H54 (cell line): ENCODE measurements at regions not wholly inside any gene's neighbourhood (a gene's known extent, or its start where the extent isn't known, plus 50 kb on each side); places are given as distances from the start of the nearest gene placed in this dataset.

Source experiments
- DNase-seq: peaks from one replicate; pipeline ENCODE4 v3.0.0; 2011; ENCODE audit warnings: low spot score, mixed read lengths; ENCODE audit not compliant: insufficient read length
- FAIRE-seq: peaks from 3 replicates; lab custom pipeline; 2011; peaks lifted over from hg19 to GRCh38; lab: Jason Lieb, UNC
- POLR2A ChIP-seq: IDR thresholded peaks from 2 replicates; pipeline ENCODE4 v1.6.1; 2011; ENCODE audit warnings: low read depth, mild to moderate bottlenecking, low read length

DNA sequence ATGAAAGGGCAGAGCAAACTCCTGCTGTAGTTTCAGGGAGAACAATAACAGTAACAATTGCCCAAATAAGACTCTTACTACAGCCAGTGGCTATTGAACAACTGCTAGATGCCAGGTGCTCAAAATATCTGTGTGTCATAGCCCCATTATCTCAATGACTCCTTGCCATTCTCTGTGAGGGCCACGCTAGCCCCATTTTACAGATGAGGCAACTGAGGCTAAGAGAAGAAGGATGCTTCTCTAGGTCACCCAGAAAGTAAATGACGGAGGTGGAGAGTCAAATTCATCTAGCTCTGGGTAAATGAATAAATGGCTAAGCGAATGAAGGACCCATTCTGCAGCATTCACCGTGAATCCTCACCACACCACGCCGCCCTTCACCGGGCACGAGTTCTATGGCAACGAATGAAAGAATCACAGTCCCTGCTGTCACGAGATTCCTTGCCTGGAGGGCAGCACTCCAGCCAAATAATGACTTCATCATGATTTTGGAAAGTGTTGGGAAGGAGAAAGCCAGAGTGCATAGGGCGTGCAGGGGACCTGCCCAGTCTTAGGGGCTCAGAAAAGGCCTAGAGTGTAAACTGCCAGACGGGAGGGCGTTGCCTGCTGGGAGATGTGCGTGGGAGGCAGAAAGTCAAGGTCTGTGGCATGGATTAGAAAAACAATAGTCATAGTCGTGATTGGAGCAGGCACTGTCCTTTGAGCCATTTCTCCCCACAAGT is 147.2 kb downstream of the C9orf50 start:
- DNase-seq: no peak
- no peak for FAIRE-seq
- no peak for TF ChIP-seq POLR2A

GRCh38 chr9:129472651-129473102 is 148.2 kb downstream of the C9orf50 start:
- no peak for DNase-seq

DNA sequence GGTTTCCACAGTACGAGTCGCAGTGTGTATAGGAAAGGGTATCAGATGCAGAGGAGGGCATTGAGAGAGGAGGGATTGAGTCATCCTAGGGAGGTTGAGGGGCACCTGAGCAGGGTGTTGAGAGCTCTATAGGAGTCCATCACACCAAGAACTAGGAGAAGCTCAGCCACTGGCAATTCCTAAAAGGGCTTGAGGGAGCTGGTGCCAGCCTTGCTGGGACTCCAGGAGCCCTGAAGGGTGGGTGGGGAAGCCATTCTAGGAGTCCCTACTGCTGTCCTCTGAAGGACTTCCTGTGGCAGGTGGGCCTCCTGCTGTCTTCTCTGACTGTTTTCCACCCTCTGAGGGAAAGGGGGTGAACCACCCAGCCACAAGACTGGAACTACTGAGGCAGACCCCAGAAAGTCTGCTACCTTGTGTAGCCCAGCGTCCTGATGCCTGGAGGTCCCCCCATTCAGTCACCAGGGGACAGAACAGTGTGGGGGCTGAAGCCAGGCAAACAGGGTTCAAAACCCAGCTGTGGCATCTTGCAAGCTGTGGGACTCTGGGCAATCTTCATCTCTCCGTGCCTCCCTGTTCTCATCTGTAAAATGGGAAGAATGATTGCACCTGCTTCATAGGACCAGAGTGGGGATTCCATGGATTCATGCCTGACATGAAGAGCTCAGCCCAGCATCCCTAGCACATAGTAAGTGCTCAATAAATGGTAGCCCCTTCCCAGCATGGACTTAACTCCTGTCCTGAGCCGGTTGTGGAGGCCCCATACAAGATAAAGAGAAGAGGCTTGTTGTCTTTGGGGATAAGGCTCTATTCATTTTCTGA is 149.5 kb downstream of the C9orf50 start:
- FAIRE-seq (no peak), DNase-seq (no peak)
- no peak for TF ChIP-seq POLR2A

More at GRCh38 chr9:129472651-129473102, 148.2 kb downstream of the C9orf50 start:
- no peak for FAIRE-seq
- TF ChIP-seq POLR2A: no peak

DNA sequence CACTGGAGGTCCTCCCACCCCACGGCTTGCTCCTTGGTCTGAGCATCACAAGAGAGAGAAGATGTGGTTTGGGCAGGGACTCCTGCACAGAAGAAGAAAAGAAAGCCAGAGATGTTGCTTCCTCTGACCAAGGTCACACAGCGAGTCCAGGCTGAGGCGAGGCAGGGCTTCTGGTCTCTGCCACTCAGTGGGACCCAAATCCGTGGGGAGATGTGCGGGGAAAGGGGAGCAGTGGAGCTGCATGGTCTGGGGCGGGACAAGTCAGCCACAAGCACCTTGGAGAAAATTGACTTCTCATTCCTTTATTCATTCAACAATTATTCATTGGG is 150.9 kb downstream of the C9orf50 start:
- FAIRE-seq (no peak), DNase-seq (no peak)
- no peak for TF ChIP-seq POLR2A

- no peak for DNase-seq
- no peak for FAIRE-seq
- TF ChIP-seq POLR2A: no peak
Observed at GRCh38 chr9:129469188-129469987, 151.5 kb downstream of the C9orf50 start.

- FAIRE-seq: no peak
- no peak for DNase-seq
- TF ChIP-seq POLR2A: no peak
Observed at GRCh38 chr9:129467739-129468666, 152.9 kb downstream of the C9orf50 start.

- DNase-seq (no peak), FAIRE-seq (no peak)
- TF ChIP-seq POLR2A: no peak
Observed at GRCh38 chr9:129467004-129467588, 153.8 kb downstream of the C9orf50 start.

DNA sequence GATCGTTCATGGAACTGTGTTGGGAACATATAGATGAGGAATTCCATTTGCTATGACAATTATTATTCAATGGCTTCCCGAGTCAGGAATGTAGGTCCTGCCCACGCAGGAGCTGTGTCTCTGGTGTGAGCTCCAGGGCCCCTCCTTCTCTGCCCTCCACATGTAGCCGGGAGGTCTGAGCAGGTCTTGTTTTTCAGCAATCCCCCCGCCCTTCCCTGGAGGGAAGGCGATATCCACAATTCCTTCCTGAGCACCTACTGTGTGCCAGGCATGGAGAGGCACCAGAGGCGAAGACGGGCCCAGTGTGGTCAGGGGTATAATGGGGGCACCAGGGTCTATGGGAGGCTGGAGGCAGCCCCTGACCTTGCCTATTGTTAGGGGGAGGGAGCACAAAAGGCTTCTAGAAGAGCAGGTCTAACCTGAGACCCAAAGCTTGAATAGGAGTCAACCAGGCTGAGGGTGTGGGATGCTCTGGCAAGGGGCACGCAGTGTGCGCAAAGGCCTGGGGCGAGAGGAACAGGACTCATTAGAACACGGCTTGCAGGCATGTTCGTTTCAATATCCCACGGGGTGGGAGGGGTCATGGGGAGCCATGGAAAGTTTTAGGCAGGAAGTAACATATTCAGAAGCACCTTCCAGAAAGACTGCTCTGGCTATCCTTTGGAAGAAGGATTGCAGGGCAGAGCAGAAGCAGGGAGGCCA is 154.9 kb downstream of the C9orf50 start:
- DNase-seq: no peak
- no peak for TF ChIP-seq POLR2A
- no peak for FAIRE-seq

- FAIRE-seq: no peak
Observed at GRCh38 chr9:129464972-129465833, 155.7 kb downstream of the C9orf50 start.

DNA sequence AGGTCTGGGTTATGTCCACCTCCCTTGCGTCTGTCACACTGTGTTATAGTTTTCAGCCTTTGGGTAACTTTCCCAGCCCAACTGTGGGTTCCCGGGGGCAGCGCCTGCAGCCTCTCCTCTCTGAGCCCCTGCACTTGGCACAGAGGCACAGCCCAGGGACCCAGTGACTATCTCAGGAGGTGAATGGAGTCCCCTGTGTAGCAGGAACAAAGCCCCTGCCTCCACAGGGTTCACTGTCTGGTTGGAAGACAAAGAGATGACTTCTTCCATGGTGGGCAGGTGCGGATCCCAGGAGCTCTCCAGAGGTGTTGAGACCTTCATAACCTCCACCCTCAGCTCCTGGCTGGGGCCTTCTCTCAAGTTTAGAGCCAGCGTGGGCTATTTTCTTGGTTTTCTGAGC is 156.9 kb downstream of the C9orf50 start:
- no peak for TF ChIP-seq POLR2A
- no peak for FAIRE-seq
- no peak for DNase-seq

More at GRCh38 chr9:129464972-129465833, 155.7 kb downstream of the C9orf50 start:
- DNase-seq: no peak
- TF ChIP-seq POLR2A: no peak

DNA sequence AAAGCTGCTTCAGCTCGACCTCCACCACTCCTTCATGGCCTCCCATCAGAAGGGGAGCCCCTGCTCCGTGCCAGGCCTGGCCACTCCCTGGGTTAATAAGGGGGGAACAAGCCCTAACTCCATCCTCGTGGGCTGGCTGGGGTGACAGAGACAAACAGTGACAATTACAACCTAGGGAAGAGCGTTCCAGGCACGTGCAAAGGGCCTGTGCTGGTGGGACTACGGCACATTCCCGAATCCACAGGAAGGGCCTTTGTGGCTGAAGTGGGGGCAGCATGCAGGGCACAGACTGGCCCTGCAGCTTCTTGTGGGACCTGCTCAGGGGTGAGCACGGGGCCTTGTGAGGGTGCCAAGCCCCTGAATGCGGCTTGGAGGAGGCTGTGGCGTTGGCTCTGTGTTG is 157.4 kb downstream of the C9orf50 start:
- no peak for FAIRE-seq
- DNase-seq: no peak
- TF ChIP-seq POLR2A: no peak
